Omental fat pad (tissue), 3 donors: ENCODE measurements at regions not wholly inside any gene's neighbourhood (a gene's known extent, or its start where the extent isn't known, plus 50 kb on each side); places are given as distances from the start of the nearest gene placed in this dataset.
"Not testable (repeated sequence)": the region's sequence is repeated elsewhere in the genome, so short reads cannot be mapped to it uniquely, and the experiment has no call there.

ENCODE experiments used
- ATAC-seq: fragments of 150-250 bp; one replicate; pipeline ENCODE4 v1.9.1; 2016; ENCODE audit warnings: mild to moderate bottlenecking, moderate library complexity; ENCODE audit not compliant: low FRiP score
- DNase-seq: peaks from one replicate; pipeline ENCODE4 v3.0.0-alpha.2; 2019; ENCODE audit warnings: low spot score
- CTCF ChIP-seq, 3 donors: fragments of 450-650 bp; IDR thresholded peaks; one replicate each; pipeline ENCODE4 v1.5.1; 2016 to 2017; ENCODE audit warnings: antibody characterized with exemption in 3 of 3, mild to moderate bottlenecking in 3 of 3, moderate library complexity in 2 of 3

- no peak for DNase-seq
- TF ChIP-seq CTCF (IDR thresholded peaks at IDR 0.05) = no peak
- no peak for ATAC-seq
These were observed 126.6 kb upstream of the IZUMO3 start for GRCh38 chr9:24672336-24672735.

GRCh38 chr9:24657387-24657786, 111.7 kb upstream of the IZUMO3 start:
- DNase-seq (no peak), ATAC-seq (no peak)
- TF ChIP-seq CTCF (IDR thresholded peaks at IDR 0.05) = no peak

- ATAC-seq (no peak), DNase-seq (no peak)
- no peak for TF ChIP-seq CTCF (IDR thresholded peaks at IDR 0.05)
These were observed 106.5 kb upstream of the IZUMO3 start for GRCh38 chr9:24652181-24652580.

- DNase-seq, ATAC-seq: not testable (repeated sequence)
These were observed 83.1 kb upstream of the IZUMO3 start for GRCh38 chr9:24628809-24629208.

- DNase-seq (no peak), ATAC-seq (no peak)
- TF ChIP-seq CTCF (IDR thresholded peaks at IDR 0.05) = no peak
These were observed 79.4 kb upstream of the IZUMO3 start for GRCh38 chr9:24625097-24625496.

GRCh38 chr9:24624481-24624880, 78.8 kb upstream of the IZUMO3 start:
- ATAC-seq (no peak), DNase-seq (no peak)
- no peak for TF ChIP-seq CTCF (IDR thresholded peaks at IDR 0.05)

- no peak for ATAC-seq
These were observed 75.0 kb upstream of the IZUMO3 start for GRCh38 chr9:24620741-24621140.

More at GRCh38 chr9:24620741-24621140, 75.0 kb upstream of the IZUMO3 start:
- no peak for TF ChIP-seq CTCF (IDR thresholded peaks at IDR 0.05)
- no peak for DNase-seq
